OCI-LY7 (cell line): ENCODE measurements at regions not wholly inside any gene's neighbourhood (a gene's known extent, or its start where the extent isn't known, plus 50 kb on each side); places are given as distances from the start of the nearest gene placed in this dataset.

ENCODE experiments used
- CTCF ChIP-seq: fragments of 200-600 bp; sonication (generic); conservative IDR thresholded peaks from 2 replicates; pipeline ENCODE4 v1.5.1; 2014; ENCODE audit warnings: mild to moderate bottlenecking, antibody characterized with exemption, low read length, moderate library complexity, mixed read lengths
- EZH2phosphoT487 ChIP-seq: fragments of 200-600 bp; sonication (generic); IDR thresholded peaks from 2 replicates; pipeline ENCODE4 v1.6.1; 2018; ENCODE audit warnings: low read depth, borderline replicate concordance, mild to moderate bottlenecking, mixed run types, antibody characterized with exemption, low read length, moderate library complexity, mixed read lengths

GRCh38 chr5:17794201-17794600 is 159.9 kb downstream of the TAF11L14 start:
- TF ChIP-seq CTCF (no peak), EZH2phosphoT487 (no peak)
